ENCODE measurements at regions not wholly inside any gene's neighbourhood (a gene's known extent, or its start where the extent isn't known, plus 50 kb on each side); places are given as distances from the start of the nearest gene placed in this dataset.

- Histone ChIP-seq H2BK5ac (ENCODE audit: insufficient read length, low read length) (no peak overlapping the region), H2BK12ac (ENCODE audit: insufficient read length, low read depth, low read length) (no peak overlapping the region), H2BK120ac (ENCODE audit: low read depth, low read length, poor library complexity, severe bottlenecking) (no peak overlapping the region), H3K9ac (ENCODE audit: extremely low read depth, insufficient read length, low read length) (no peak overlapping the region), H3K23me2 (ENCODE audit: insufficient read length, low read depth, low read length, poor library complexity, severe bottlenecking) (no peaks in the 10 kb centered on the region), H4K8ac (replicated peaks; ENCODE audit: insufficient read length, low read depth, low read length) (no peak overlapping the region), H2BK15ac (ENCODE audit: low read depth, low read length) (no peak overlapping the region), H3K14ac (ENCODE audit: insufficient read depth, low read length) (no peak overlapping the region), H3T11ph (ENCODE audit: low read length) (no peak overlapping the region), H3K27me3 (ENCODE audit: insufficient read depth, low read length) (no peaks in the 10 kb centered on the region), H4K91ac (ENCODE audit: insufficient read length, low read depth, low read length) (no peak overlapping the region), H4K5ac (ENCODE audit: insufficient read length, low read depth, low read length) (no peak overlapping the region), H3K4ac (ENCODE audit: low read depth, low read length) (no peak overlapping the region), H2AFZ (ENCODE audit: low read length) (no peak overlapping the region), H3K79me2 (ENCODE audit: insufficient read depth, low read length) (no peaks in the 10 kb centered on the region), H3K18ac (ENCODE audit: insufficient read length, low read depth, low read length) (no peak overlapping the region), H4K20me1 (ENCODE audit: control insufficient read depth, insufficient read depth, insufficient read length) (no peaks in the 10 kb centered on the region), H3K4me1 (ENCODE audit: insufficient read depth, low read length) (no peaks in the 10 kb centered on the region), H3K79me1 (ENCODE audit: insufficient read depth, low read depth, low read length, poor library complexity, severe bottlenecking) (no peaks in the 10 kb centered on the region), H3K27ac (ENCODE audit: insufficient read length, low read depth, low read length) (no peak overlapping the region), H3K9me3 (ENCODE audit: control insufficient read depth, low read depth, low read length) (no peaks in the 10 kb centered on the region), H3K56ac (ENCODE audit: insufficient read length, low read depth, low read length) (no peak overlapping the region), H3K23ac (ENCODE audit: insufficient read length, low read depth, low read length) (no peak overlapping the region), H3K4me2 (ENCODE audit: insufficient read depth, insufficient read length, low read length) (no peak overlapping the region), H2BK20ac (ENCODE audit: low read depth, low read length, poor library complexity, severe bottlenecking) (no peak overlapping the region), H2AK5ac (ENCODE audit: insufficient read length, low read length) (no peak overlapping the region)
- no peak for TF ChIP-seq CTCF (conservative IDR thresholded peaks at IDR 0.05)
- Mint-ChIP-seq H3K9me3 (no peaks in the 10 kb centered on the region), H3K36me3 (ENCODE audit: insufficient read depth in 1 of 3, low read depth in 3 of 3) (no peaks in the 10 kb centered on the region), H3K4me3 (no peak overlapping the region), H3K4me1 (peaks cover 8 to 11% of the 10 kb centered on the region in 2 experiments), H3K27me3 (ENCODE audit: low read depth) (no peaks in the 10 kb centered on the region), H3K27ac (no peak overlapping the region)
- WGBS (ENCODE audit: extremely low coverage, insufficient read length, low lambda C conversion rate) = no CpG with 5 or more reads among the region's 4 CpGs
- DNase-seq = no peak
Measured at GRCh38 chr4:57324673-57325307, 214.6 kb upstream of the IGFBP7 start.
